Peyer's patch (tissue), 4 donors: ENCODE measurements at regions not wholly inside any gene's neighbourhood (a gene's known extent, or its start where the extent isn't known, plus 50 kb on each side); places are given as distances from the start of the nearest gene placed in this dataset.

Source experiments
- DNase-seq, 3 donors: peaks; one replicate each; pipeline ENCODE4 v3.0.0-alpha.2; 2017 to 2019
- H3K27ac ChIP-seq, 4 donors: fragments of 200-600 bp; sonication (generic); one replicate each; pipeline ENCODE4 v1.5.1; 2016 to 2019
- H3K27me3 ChIP-seq, 2 donors: fragments of 200-600 bp; sonication (generic); one replicate each; pipeline ENCODE4 v1.5.1; 2019
- H3K36me3 ChIP-seq, 3 donors: fragments of 200-600 bp; sonication (generic); one replicate each; pipeline ENCODE4 v1.5.1; 2016 to 2019
- H3K4me1 ChIP-seq, 4 donors: fragments of 200-600 bp; sonication (generic); one replicate each; pipeline ENCODE4 v1.5.1; 2016 to 2019
- H3K4me3 ChIP-seq, 4 donors: fragments of 200-600 bp; sonication (generic); 1 replicate in 3 of 4; 2 replicates in 1 of 4; pipeline ENCODE4 v1.5.1; 2016 to 2019; ENCODE audit warnings: mild to moderate bottlenecking in 1 of 4
- H3K9me3 ChIP-seq, 4 donors: fragments of 200-600 bp; sonication (generic); one replicate each; pipeline ENCODE4 v1.5.1; 2016 to 2019; ENCODE audit warnings: mild to moderate bottlenecking in 1 of 4
- CTCF ChIP-seq, 6 experiments: fragments of 450-650 bp in 4 of 6; fragments of 200-600 bp in 2 of 6; sonication (generic) in 1 of 6; IDR thresholded peaks; one replicate each; pipeline ENCODE4 v1.5.1; 2017 to 2019; ENCODE audit warnings: antibody characterized with exemption in 6 of 6, mild to moderate bottlenecking in 3 of 6, moderate library complexity in 1 of 6
- POLR2A ChIP-seq, 2 donors: fragments of 450-650 bp; IDR thresholded peaks; one replicate each; pipeline ENCODE4 v1.5.1; 2017; ENCODE audit warnings: antibody characterized with exemption in 2 of 2, mild to moderate bottlenecking in 2 of 2, moderate library complexity in 2 of 2

DNA sequence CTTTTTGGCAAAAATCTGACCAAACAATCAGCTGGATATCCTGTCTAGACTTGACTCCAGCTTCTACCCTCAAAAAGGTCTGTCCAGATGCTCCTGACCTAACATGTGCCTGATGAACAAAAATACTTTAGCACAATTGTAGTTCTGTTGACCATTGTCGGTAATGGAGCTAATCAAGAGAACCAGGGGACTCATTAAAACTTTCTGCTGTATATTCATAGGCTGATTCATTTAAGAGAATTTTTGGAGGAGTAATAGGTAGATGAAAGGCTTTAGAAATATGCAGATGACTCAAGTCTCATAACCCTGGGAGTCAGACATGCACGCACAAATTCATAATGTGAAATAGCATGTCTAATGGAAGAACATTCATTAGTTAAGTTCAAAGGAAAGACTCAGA is 514.2 kb downstream of the TXNL1 start:
- H3K27me3 ChIP-seq: no peaks in the 10 kb centered on the region
- H3K4me3 ChIP-seq: no peak overlapping the region
- TF ChIP-seq POLR2A (IDR thresholded peaks at IDR 0.05) (no peak), CTCF (IDR thresholded peaks at IDR 0.05) (no peak)
- DNase-seq: no peak
- H3K4me1 ChIP-seq: no peaks in the 10 kb centered on the region
- no peak overlapping the region for H3K27ac ChIP-seq
- H3K36me3 ChIP-seq: no peaks in the 10 kb centered on the region
- H3K9me3 ChIP-seq: no peaks in the 10 kb centered on the region

GRCh38 chr18:56121669-56122068 is 516.7 kb downstream of the TXNL1 start:
- Histone ChIP-seq H3K27ac (no peak overlapping the region), H3K4me3 (no peak overlapping the region), H3K9me3 (no peaks in the 10 kb centered on the region), H3K36me3 (no peaks in the 10 kb centered on the region), H3K4me1 (no peaks in the 10 kb centered on the region), H3K27me3 (no peaks in the 10 kb centered on the region)
- TF ChIP-seq POLR2A (IDR thresholded peaks at IDR 0.05) (no peak), CTCF (IDR thresholded peaks at IDR 0.05) (no peak)
- DNase-seq: no peak

DNA sequence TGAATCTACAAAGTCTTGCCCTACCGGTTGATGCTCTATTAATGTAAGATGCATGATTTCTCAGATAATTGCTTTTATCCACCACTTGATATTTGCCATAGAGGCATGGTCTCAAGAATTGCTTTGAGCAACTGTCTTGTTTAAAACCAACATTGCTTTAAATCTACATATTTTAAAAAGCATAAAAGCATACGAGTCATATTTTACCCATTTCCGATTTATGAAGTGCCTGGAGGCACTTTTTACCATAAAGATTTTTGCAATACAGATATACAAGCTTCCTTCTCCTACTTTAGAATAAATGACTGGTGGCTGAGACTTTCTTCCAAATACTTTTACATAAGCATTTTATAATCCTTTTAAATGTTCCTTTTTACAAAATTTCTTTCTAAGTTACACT is 517.6 kb downstream of the TXNL1 start:
- no peaks in the 10 kb centered on the region for H3K27me3 ChIP-seq
- no peak for DNase-seq
- TF ChIP-seq CTCF (IDR thresholded peaks at IDR 0.05): no peak
- no peak for TF ChIP-seq POLR2A (IDR thresholded peaks at IDR 0.05)

GRCh38 chr18:56119681-56120080 is 518.7 kb downstream of the TXNL1 start:
- TF ChIP-seq POLR2A (IDR thresholded peaks at IDR 0.05) (no peak), CTCF (IDR thresholded peaks at IDR 0.05) (no peak)
- no peaks in the 10 kb centered on the region for H3K4me1 ChIP-seq
- no peak overlapping the region for H3K4me3 ChIP-seq
- no peaks in the 10 kb centered on the region for H3K27me3 ChIP-seq
- H3K9me3 ChIP-seq: no peaks in the 10 kb centered on the region
- H3K27ac ChIP-seq: no peak overlapping the region
- no peaks in the 10 kb centered on the region for H3K36me3 ChIP-seq
- no peak for DNase-seq

More for the DNA sequence above, 517.6 kb downstream of the TXNL1 start:
- no peak overlapping the region for H3K27ac ChIP-seq
- no peaks in the 10 kb centered on the region for H3K36me3 ChIP-seq
- H3K4me1 ChIP-seq: no peaks in the 10 kb centered on the region
- no peak overlapping the region for H3K4me3 ChIP-seq
- no peaks in the 10 kb centered on the region for H3K9me3 ChIP-seq

DNA sequence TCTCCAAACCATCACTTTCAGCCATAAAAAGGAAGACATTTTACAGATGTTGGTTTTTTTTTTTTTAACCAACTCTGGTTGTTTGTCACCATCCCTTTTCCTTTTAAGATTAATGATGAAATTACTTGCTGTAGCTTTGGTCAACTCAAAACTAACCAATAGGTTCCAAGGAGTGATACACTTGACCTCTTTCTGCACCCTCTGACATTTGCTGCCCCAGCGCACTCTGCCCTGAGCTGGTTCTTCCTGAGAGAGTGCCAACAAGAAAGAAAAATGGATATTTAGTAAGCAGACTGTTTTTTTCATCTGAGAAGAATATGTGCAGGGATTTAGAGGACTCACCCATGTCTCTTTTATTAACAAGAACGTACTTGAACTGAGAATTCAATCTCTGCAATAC is 520.0 kb downstream of the TXNL1 start:
- no peak for DNase-seq
- Histone ChIP-seq H3K4me1 (no peaks in the 10 kb centered on the region), H3K4me3 (no peak overlapping the region), H3K27me3 (no peaks in the 10 kb centered on the region), H3K36me3 (no peaks in the 10 kb centered on the region), H3K9me3 (no peaks in the 10 kb centered on the region), H3K27ac (no peak overlapping the region)
- TF ChIP-seq POLR2A (IDR thresholded peaks at IDR 0.05) (no peak), CTCF (IDR thresholded peaks at IDR 0.05) (no peak)
